ENCODE measurements at regions not wholly inside any gene's neighbourhood (a gene's known extent, or its start where the extent isn't known, plus 50 kb on each side); places are given as distances from the start of the nearest gene placed in this dataset.

- intact Hi-C loops (cut with DNase I; ENCODE audit: low total_unique reads) (no loop called here), in situ Hi-C loops (cut with MboI; ENCODE audit: low pct_ligation_motif_present in 1 of 4, low pct_unique_long_range_greater_than_20kb in 1 of 4, low sequenced_read_pairs in 3 of 4) (no loop called here)
- Histone ChIP-seq H3K27ac (no peak overlapping the region), H3K9me3 (no peaks in the 10 kb centered on the region), H3K4me1 (no peaks in the 10 kb centered on the region), H3K36me3 (no peaks in the 10 kb centered on the region), H3K4me3 (no peak overlapping the region), H3K27me3 (no peaks in the 10 kb centered on the region)
- TF ChIP-seq CTCF (IDR thresholded peaks at IDR 0.05) (no peak), POLR2AphosphoS5 (IDR thresholded peaks at IDR 0.05) (no peak), EP300 (IDR thresholded peaks at IDR 0.05; ENCODE audit: low read depth) (no peak), POLR2A (IDR thresholded peaks at IDR 0.05) (no peak)
- DNase-seq, result no peak
Observed at GRCh38 chr4:19014594-19014993, 993.0 kb upstream of the LCORL start.

DNA sequence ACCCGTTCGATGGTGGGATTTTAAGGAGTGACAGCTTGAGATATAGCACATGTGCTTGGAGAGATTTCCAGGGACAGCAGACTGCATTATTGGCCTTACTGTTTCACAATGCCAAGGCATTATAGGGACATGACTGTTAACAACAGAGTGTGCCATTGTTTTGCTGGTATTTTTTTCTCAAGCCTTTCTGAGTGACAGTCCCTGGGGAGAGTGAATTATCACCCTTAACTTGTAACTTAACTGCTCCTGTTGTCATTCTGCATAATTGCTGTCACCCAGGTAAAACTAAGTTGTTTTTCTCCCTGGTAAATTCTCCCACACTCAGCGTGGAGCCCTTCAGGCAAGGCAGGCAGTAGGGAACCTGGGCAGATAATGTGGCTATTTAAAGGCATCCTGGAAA lies 989.2 kb upstream of the LCORL start:
- WGBS, 2 donors (ENCODE audit: low coverage in 1 of 2), result 44 to 47% methylated on average over 1 to 3 of the region's 3 CpGs
- Histone ChIP-seq H3K36me3 (no peaks in the 10 kb centered on the region), H3K27ac (no peak overlapping the region), H3K4me3 (no peak overlapping the region), H3K27me3 (no peaks in the 10 kb centered on the region), H3K9me3 (no peaks in the 10 kb centered on the region), H3K4me1 (no peaks in the 10 kb centered on the region)
- intact Hi-C loops (cut with DNase I; ENCODE audit: low total_unique reads) (no loop called here), in situ Hi-C loops (cut with MboI; ENCODE audit: low pct_ligation_motif_present in 1 of 4, low pct_unique_long_range_greater_than_20kb in 1 of 4, low sequenced_read_pairs in 3 of 4) (no loop called here)
- TF ChIP-seq CTCF (IDR thresholded peaks at IDR 0.05), result no peak
- no peak for TF ChIP-seq EP300 (IDR thresholded peaks at IDR 0.05; ENCODE audit: low read depth)
- TF ChIP-seq POLR2AphosphoS5 (IDR thresholded peaks at IDR 0.05), result no peak
- TF ChIP-seq POLR2A (IDR thresholded peaks at IDR 0.05), result no peak
- no peak for DNase-seq

DNA sequence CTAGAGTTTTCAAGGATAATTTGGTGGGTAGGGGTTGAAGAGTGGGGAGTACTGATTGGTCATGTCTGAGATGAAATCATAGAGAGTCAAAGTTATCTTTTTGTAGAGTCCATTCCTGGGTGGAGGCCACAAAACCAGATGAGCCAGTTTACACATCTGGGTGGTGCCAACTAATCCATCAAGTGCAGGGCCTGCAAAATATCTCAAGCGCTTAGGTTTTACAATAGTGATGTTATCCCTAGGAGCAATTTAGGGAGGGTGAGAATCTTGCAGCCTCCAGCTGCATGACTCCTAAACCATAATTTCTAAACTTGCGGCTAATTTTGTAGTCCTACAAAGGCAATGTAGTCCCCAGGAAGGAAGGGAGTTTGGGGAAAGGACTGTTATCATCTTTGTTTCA lies 988.3 kb upstream of the LCORL start:
- H3K36me3 ChIP-seq, result no peaks in the 10 kb centered on the region
- H3K27me3 ChIP-seq, result no peaks in the 10 kb centered on the region
- intact Hi-C loops (cut with DNase I; ENCODE audit: low total_unique reads), result no loop called here
- no peak for DNase-seq
- WGBS, 2 donors (ENCODE audit: low coverage in 1 of 2), result 40 to 60% methylated on average over 2 of the region's 2 CpGs
- H3K27ac ChIP-seq, result no peak overlapping the region
- H3K9me3 ChIP-seq, result no peaks in the 10 kb centered on the region
- H3K4me3 ChIP-seq, result no peak overlapping the region
- no peaks in the 10 kb centered on the region for H3K4me1 ChIP-seq
- in situ Hi-C loops (cut with MboI; ENCODE audit: low pct_ligation_motif_present in 1 of 4, low pct_unique_long_range_greater_than_20kb in 1 of 4, low sequenced_read_pairs in 3 of 4), result no loop called here
- no peak for TF ChIP-seq POLR2A (IDR thresholded peaks at IDR 0.05)
- no peak for TF ChIP-seq POLR2AphosphoS5 (IDR thresholded peaks at IDR 0.05)
- no peak for TF ChIP-seq EP300 (IDR thresholded peaks at IDR 0.05; ENCODE audit: low read depth)
- no peak for TF ChIP-seq CTCF (IDR thresholded peaks at IDR 0.05)

GRCh38 chr4:19005211-19005610 lies 983.7 kb upstream of the LCORL start:
- in situ Hi-C loops (cut with MboI; ENCODE audit: low pct_ligation_motif_present in 1 of 4, low pct_unique_long_range_greater_than_20kb in 1 of 4, low sequenced_read_pairs in 3 of 4) (no loop called here), intact Hi-C loops (cut with DNase I; ENCODE audit: low total_unique reads) (no loop called here)
- no peak overlapping the region for H3K27ac ChIP-seq
- no peak for DNase-seq
- WGBS, 2 donors (ENCODE audit: low coverage in 1 of 2), result 47 to 50% methylated on average over 1 of the region's 1 CpG
- no peak for TF ChIP-seq POLR2AphosphoS5 (IDR thresholded peaks at IDR 0.05)
- TF ChIP-seq EP300 (IDR thresholded peaks at IDR 0.05; ENCODE audit: low read depth), result no peak
- no peak for TF ChIP-seq CTCF (IDR thresholded peaks at IDR 0.05)
- no peak for TF ChIP-seq POLR2A (IDR thresholded peaks at IDR 0.05)
- H3K27me3 ChIP-seq, result no peaks in the 10 kb centered on the region
- H3K4me3 ChIP-seq, result no peak overlapping the region
- H3K4me1 ChIP-seq, result no peaks in the 10 kb centered on the region
- H3K9me3 ChIP-seq, result no peaks in the 10 kb centered on the region
- H3K36me3 ChIP-seq, result no peaks in the 10 kb centered on the region

Measured in transverse colon (tissue), 4 donors.